HG02938 (cell line): ENCODE measurements at regions not wholly inside any gene's neighbourhood (a gene's known extent, or its start where the extent isn't known, plus 50 kb on each side); places are given as distances from the start of the nearest gene placed in this dataset.

Source experiments
- ATAC-seq: cut with Tn5 transposase; IDR thresholded peaks from one replicate; pipeline ENCODE4 v1.9.1; 2021; ENCODE audit warnings: mild to moderate bottlenecking, moderate library complexity; ENCODE audit not compliant: unreplicated experiment

GRCh38 chr1:69406244-69406643, 161.5 kb upstream of the LRRC7 start:
- ATAC-seq, result no peak

- ATAC-seq, result no peak
These were observed 157.8 kb upstream of the LRRC7 start for GRCh38 chr1:69409731-69410456.

- ATAC-seq, result no peak
These were observed 157.3 kb upstream of the LRRC7 start for GRCh38 chr1:69410457-69410850.

- no peak for ATAC-seq
These were observed 156.8 kb upstream of the LRRC7 start for GRCh38 chr1:69410893-69411292.

GRCh38 chr1:69411617-69412016, 156.1 kb upstream of the LRRC7 start:
- no peak for ATAC-seq

- ATAC-seq, result no peak
These were observed 154.6 kb upstream of the LRRC7 start for GRCh38 chr1:69413129-69413528.

GRCh38 chr1:69414574-69414973, 153.1 kb upstream of the LRRC7 start:
- no peak for ATAC-seq

GRCh38 chr1:69421286-69421685, 146.4 kb upstream of the LRRC7 start:
- ATAC-seq, result no peak

GRCh38 chr1:69425871-69426270, 141.9 kb upstream of the LRRC7 start:
- no peak for ATAC-seq

- ATAC-seq, result no peak
These were observed 141.3 kb upstream of the LRRC7 start for GRCh38 chr1:69426401-69426800.

- ATAC-seq, result no peak
These were observed 134.6 kb upstream of the LRRC7 start for GRCh38 chr1:69433073-69433472.

GRCh38 chr1:69436151-69436550, 131.6 kb upstream of the LRRC7 start:
- no peak for ATAC-seq

- ATAC-seq, result no peak
These were observed 129.5 kb upstream of the LRRC7 start for GRCh38 chr1:69438056-69438795.

GRCh38 chr1:69441496-69441895, 126.2 kb upstream of the LRRC7 start:
- ATAC-seq, result no peak

GRCh38 chr1:69451196-69451595, 116.5 kb upstream of the LRRC7 start:
- ATAC-seq, result no peak

- no peak for ATAC-seq
These were observed 112.0 kb upstream of the LRRC7 start for GRCh38 chr1:69455718-69456117.

GRCh38 chr1:69459244-69459643, 108.5 kb upstream of the LRRC7 start:
- ATAC-seq, result no peak

GRCh38 chr1:69475021-69475420, 92.7 kb upstream of the LRRC7 start:
- ATAC-seq, result no peak

GRCh38 chr1:69479734-69480133, 88.0 kb upstream of the LRRC7 start:
- ATAC-seq, result no peak

- no peak for ATAC-seq
These were observed 84.5 kb upstream of the LRRC7 start for GRCh38 chr1:69483246-69483645.

- ATAC-seq, result no peak
These were observed 82.1 kb upstream of the LRRC7 start for GRCh38 chr1:69485616-69486015.

GRCh38 chr1:69491416-69491815, 76.3 kb upstream of the LRRC7 start:
- no peak for ATAC-seq

- no peak for ATAC-seq
These were observed 75.4 kb upstream of the LRRC7 start for GRCh38 chr1:69492286-69492685.
